Body of pancreas (tissue), 4 donors: ENCODE measurements at regions not wholly inside any gene's neighbourhood (a gene's known extent, or its start where the extent isn't known, plus 50 kb on each side); places are given as distances from the start of the nearest gene placed in this dataset.

Experiments
- CTCF ChIP-seq, 7 experiments: fragments of 450-650 bp in 4 of 7; fragments of 200-600 bp in 3 of 7; sonication (generic) in 3 of 7; IDR thresholded peaks; one replicate each; pipeline ENCODE4 v1.5.1; 2016 to 2019; ENCODE audit warnings: antibody characterized with exemption in 7 of 7
- POLR2A ChIP-seq, 3 donors: fragments of 450-650 bp; IDR thresholded peaks; one replicate each; pipeline ENCODE4 v1.6.1; 2016; ENCODE audit warnings: antibody characterized with exemption in 3 of 3, mild to moderate bottlenecking in 2 of 3

GRCh38 chr12:94769047-94769420 is 118.7 kb upstream of the TMCC3 start:
- TF ChIP-seq CTCF (IDR thresholded peaks at IDR 0.05) (no peak), POLR2A (IDR thresholded peaks at IDR 0.05) (no peak)
